H9 (cell line): ENCODE measurements at regions not wholly inside any gene's neighbourhood (a gene's known extent, or its start where the extent isn't known, plus 50 kb on each side); places are given as distances from the start of the nearest gene placed in this dataset.

ENCODE experiments used
- DNase-seq: peaks from one replicate; pipeline ENCODE4 v3.0.0-alpha.2; 2017
- H2AFZ ChIP-seq: one replicate; pipeline ENCODE4 v1.6.1; 2013; ENCODE audit warnings: mild to moderate bottlenecking, low read length, control low read depth, moderate library complexity
- H2AK5ac ChIP-seq: 2 replicates; pipeline ENCODE4 v1.6.1; 2013; ENCODE audit warnings: low read length, control low read depth, mixed read lengths; ENCODE audit not compliant: insufficient read length
- H2BK120ac ChIP-seq: one replicate; pipeline ENCODE4 v1.6.1; 2013; ENCODE audit warnings: low read depth, mild to moderate bottlenecking, low read length, control low read depth, inconsistent platforms; ENCODE audit not compliant: poor library complexity, severe bottlenecking
- H2BK12ac ChIP-seq: 2 replicates; pipeline ENCODE4 v1.6.1; 2013; ENCODE audit warnings: low read length, control low read depth, mixed read lengths, low read depth; ENCODE audit not compliant: insufficient read length
- H2BK15ac ChIP-seq: 2 replicates; pipeline ENCODE4 v1.6.1; 2013; ENCODE audit warnings: low read depth, low read length, control low read depth
- H2BK20ac ChIP-seq: one replicate; pipeline ENCODE4 v1.6.1; 2013; ENCODE audit warnings: low read depth, mild to moderate bottlenecking, low read length, control low read depth, inconsistent platforms; ENCODE audit not compliant: poor library complexity, severe bottlenecking
- H2BK5ac ChIP-seq: 2 replicates; pipeline ENCODE4 v1.6.1; 2013; ENCODE audit warnings: low read length, control low read depth, mixed read lengths; ENCODE audit not compliant: insufficient read length
- H3K14ac ChIP-seq: 2 replicates; pipeline ENCODE4 v1.6.1; 2013; ENCODE audit warnings: low read length, control low read depth; ENCODE audit not compliant: insufficient read depth
- H3K18ac ChIP-seq: 2 replicates; pipeline ENCODE4 v1.6.1; 2013; ENCODE audit warnings: low read depth, mild to moderate bottlenecking, mixed read lengths, low read length, control low read depth; ENCODE audit not compliant: insufficient read length
- H3K23ac ChIP-seq: 2 replicates; pipeline ENCODE4 v1.6.1; 2013; ENCODE audit warnings: low read length, control low read depth, mixed read lengths, low read depth; ENCODE audit not compliant: insufficient read length
- H3K23me2 ChIP-seq: 2 replicates; pipeline ENCODE4 v1.6.1; 2013; ENCODE audit warnings: low read depth, mild to moderate bottlenecking, mixed read lengths, low read length, control low read depth; ENCODE audit not compliant: insufficient read length, poor library complexity, severe bottlenecking
- H3K27ac ChIP-seq: 2 replicates; pipeline ENCODE4 v1.5.1; 2013; ENCODE audit warnings: low read length, control low read depth, mixed read lengths, low read depth; ENCODE audit not compliant: insufficient read length
- H3K27me3 ChIP-seq: 2 replicates; pipeline ENCODE4 v1.6.1; 2013; ENCODE audit warnings: low read length, control low read depth, inconsistent platforms; ENCODE audit not compliant: insufficient read depth
- H3K4ac ChIP-seq: 2 replicates; pipeline ENCODE4 v1.6.1; 2013; ENCODE audit warnings: low read depth, mild to moderate bottlenecking, control low read depth, inconsistent platforms, low read length, moderate library complexity
- H3K4me1 ChIP-seq: 2 replicates; pipeline ENCODE4 v1.6.1; 2013; ENCODE audit warnings: low read length, control low read depth, inconsistent platforms; ENCODE audit not compliant: insufficient read depth
- H3K4me2 ChIP-seq: 2 replicates; pipeline ENCODE4 v1.6.1; 2013; ENCODE audit warnings: low read length, control low read depth, mixed read lengths; ENCODE audit not compliant: insufficient read length, insufficient read depth
- H3K56ac ChIP-seq: 2 replicates; pipeline ENCODE4 v1.6.1; 2013; ENCODE audit warnings: low read depth, mild to moderate bottlenecking, mixed read lengths, low read length, control low read depth; ENCODE audit not compliant: insufficient read length
- H3K79me1 ChIP-seq: 2 replicates; pipeline ENCODE4 v1.6.1; 2013; ENCODE audit warnings: low read depth, mild to moderate bottlenecking, moderate library complexity, low read length, control low read depth, inconsistent platforms; ENCODE audit not compliant: insufficient read depth, poor library complexity, severe bottlenecking
- H3K79me2 ChIP-seq: 2 replicates; pipeline ENCODE4 v1.6.1; 2013; ENCODE audit warnings: low read length, control low read depth, inconsistent platforms; ENCODE audit not compliant: insufficient read depth
- H3K9ac ChIP-seq: 2 replicates; pipeline ENCODE4 v1.6.1; 2013; ENCODE audit warnings: low read length, control low read depth, mixed read lengths; ENCODE audit not compliant: insufficient read length; ENCODE audit errors: extremely low read depth
- H3K9me3 ChIP-seq: one replicate; pipeline ENCODE4 v1.6.1; 2013; ENCODE audit warnings: low read depth, low read length, inconsistent platforms; ENCODE audit not compliant: control insufficient read depth
- H3T11ph ChIP-seq: one replicate; pipeline ENCODE4 v1.6.1; 2013; ENCODE audit warnings: mild to moderate bottlenecking, low read length, control low read depth, inconsistent platforms
- H4K20me1 ChIP-seq: one replicate; pipeline ENCODE4 v1.6.1; 2013; ENCODE audit not compliant: control insufficient read depth, insufficient read length, insufficient read depth
- H4K5ac ChIP-seq: 2 replicates; pipeline ENCODE4 v1.6.1; 2013; ENCODE audit warnings: low read depth, mild to moderate bottlenecking, mixed read lengths, low read length, control low read depth; ENCODE audit not compliant: insufficient read length
- H4K8ac ChIP-seq: replicated peaks from 2 replicates; pipeline ENCODE4 v1.6.1; 2013; ENCODE audit warnings: low read length, control low read depth, mixed read lengths, low read depth; ENCODE audit not compliant: insufficient read length
- H4K91ac ChIP-seq: 2 replicates; pipeline ENCODE4 v1.6.1; 2013; ENCODE audit warnings: low read depth, mild to moderate bottlenecking, moderate library complexity, mixed read lengths, low read length, control low read depth; ENCODE audit not compliant: insufficient read length
- H3K27ac Mint-ChIP-seq, 3 experiments: 2 replicates in 2 of 3; 3 replicates in 1 of 3; pipeline ENCODE4 v1.8.0; 2020 to 2021; ENCODE audit warnings: mixed read lengths in 3 of 3, mild to moderate bottlenecking in 1 of 3, moderate library complexity in 1 of 3
- H3K27me3 Mint-ChIP-seq: 2 replicates; pipeline ENCODE4 v1.8.0; 2021; ENCODE audit warnings: low read depth, mild to moderate bottlenecking, moderate library complexity, mixed read lengths
- H3K36me3 Mint-ChIP-seq, 3 experiments: 2 replicates in 2 of 3; 3 replicates in 1 of 3; pipeline ENCODE4 v1.8.0; 2020 to 2021; ENCODE audit warnings: low read depth in 3 of 3, mixed read lengths in 3 of 3; ENCODE audit not compliant: insufficient read depth in 1 of 3
- H3K4me1 Mint-ChIP-seq, 2 experiments: 2 replicates each; pipeline ENCODE4 v1.8.0; 2020; ENCODE audit warnings: mixed read lengths in 2 of 2
- H3K4me3 Mint-ChIP-seq, 2 experiments: 2 replicates in 1 of 2; 3 replicates in 1 of 2; pipeline ENCODE4 v1.8.0; 2020 to 2021; ENCODE audit warnings: mild to moderate bottlenecking in 2 of 2, mixed read lengths in 2 of 2, moderate library complexity in 1 of 2
- H3K9me3 Mint-ChIP-seq, 2 experiments: 2 replicates in 1 of 2; 3 replicates in 1 of 2; pipeline ENCODE4 v1.8.0; 2020; ENCODE audit warnings: mild to moderate bottlenecking in 2 of 2, mixed read lengths in 2 of 2, moderate library complexity in 1 of 2
- CTCF ChIP-seq: fragments of 200-600 bp; sonication (generic); conservative IDR thresholded peaks from 3 replicates; pipeline ENCODE4 v1.8.0; 2021; ENCODE audit warnings: antibody characterized with exemption, mild to moderate bottlenecking
- WGBS: extraction: QIAGEN DNeasy Blood & Tissue Kit; methylation state at CpG from one replicate; pipeline ENCODE4 v1.1.7; 2013; ENCODE audit warnings: missing lambda C conversion rate, low lambda C conversion rate, mixed read lengths; ENCODE audit not compliant: insufficient read length; ENCODE audit errors: extremely low coverage; 5-methylcytosine and 5-hydroxymethylcytosine counted together

DNA sequence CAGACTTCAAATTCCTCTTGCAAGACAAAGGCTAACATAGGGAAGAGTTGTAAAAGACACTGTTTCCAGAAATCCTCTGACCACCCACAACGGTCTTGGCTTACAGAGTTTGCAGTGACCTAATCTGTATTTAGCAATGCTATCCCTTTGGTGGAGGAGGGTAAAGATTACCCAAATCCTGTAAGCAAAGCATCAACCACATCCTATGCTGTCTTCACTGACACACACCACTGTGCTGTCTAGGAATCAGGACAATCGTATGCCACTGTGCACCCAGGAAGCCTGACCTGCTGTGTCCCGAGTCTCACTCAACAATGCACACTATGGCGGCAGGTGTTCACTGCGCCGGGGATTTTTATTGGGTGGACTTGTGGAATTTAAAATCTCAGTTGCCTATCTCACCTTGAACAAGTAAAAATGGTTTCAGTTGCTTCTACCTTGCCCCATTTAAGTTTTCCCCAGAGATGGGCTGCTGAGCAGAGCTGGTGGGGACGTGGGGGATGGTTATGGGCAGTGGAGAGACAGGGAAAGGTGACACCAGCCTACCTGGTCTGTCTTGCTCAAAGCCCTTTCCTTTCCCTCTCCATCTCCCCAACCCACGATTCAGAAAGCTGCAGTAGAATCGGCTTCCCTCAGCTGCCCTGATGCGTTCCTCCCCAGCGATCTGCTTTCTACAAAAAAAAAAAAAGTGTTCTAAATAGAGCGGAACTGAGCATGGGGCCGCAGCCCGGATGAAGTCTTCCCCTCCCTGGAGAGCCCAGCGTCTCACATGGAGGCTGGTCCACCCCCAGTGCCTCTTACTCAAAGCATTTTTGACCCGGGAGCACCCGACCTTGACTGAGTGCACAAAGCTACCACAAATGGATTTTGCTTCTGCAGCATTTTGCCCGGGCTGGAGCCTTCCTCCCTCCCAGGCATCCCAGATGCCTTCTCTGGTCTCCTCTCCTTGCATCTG is 271.5 kb downstream of the SOX9 start:
- no peak overlapping the region for H2BK15ac ChIP-seq
- DNase-seq = no peak
- H3K9me3 Mint-ChIP-seq = no peaks in the 10 kb centered on the region
- no peak overlapping the region for H2BK120ac ChIP-seq
- H3K4me1 Mint-ChIP-seq = peaks cover 20 to 27% of the 10 kb centered on the region in 2 experiments
- no peak overlapping the region for H2AFZ ChIP-seq
- H3K27ac ChIP-seq = no peak overlapping the region
- no peak overlapping the region for H4K5ac ChIP-seq
- WGBS = no CpG with 5 or more reads among the region's 18 CpGs
- H3K36me3 Mint-ChIP-seq = no peaks in the 10 kb centered on the region
- H3K27ac Mint-ChIP-seq = no peak overlapping the region
- H3K27me3 ChIP-seq = no peaks in the 10 kb centered on the region
- H4K8ac ChIP-seq = no peak overlapping the region
- no peak overlapping the region for H3K9ac ChIP-seq
- H2BK20ac ChIP-seq = no peak overlapping the region
- H4K91ac ChIP-seq = no peak overlapping the region
- no peaks in the 10 kb centered on the region for H3K9me3 ChIP-seq
- H3K79me1 ChIP-seq = no peaks in the 10 kb centered on the region
- H3K4me1 ChIP-seq = no peaks in the 10 kb centered on the region; the same call in 1 of the 2 replicates
- no peaks in the 10 kb centered on the region for H3K79me2 ChIP-seq
- H3K23ac ChIP-seq = no peak overlapping the region
- TF ChIP-seq CTCF = no peak
- H2BK5ac ChIP-seq = no peak overlapping the region
- no peak overlapping the region for H3K14ac ChIP-seq
- no peak overlapping the region for H3K4ac ChIP-seq
- H3K4me3 Mint-ChIP-seq = no peak overlapping the region
- H4K20me1 ChIP-seq = no peaks in the 10 kb centered on the region
- H3K27me3 Mint-ChIP-seq = peaks cover 19% of the 10 kb centered on the region
- H3K18ac ChIP-seq = no peak overlapping the region
- H3T11ph ChIP-seq = no peak overlapping the region
- no peaks in the 10 kb centered on the region for H3K23me2 ChIP-seq
- H2BK12ac ChIP-seq = no peak overlapping the region
- H3K56ac ChIP-seq = no peak overlapping the region
- no peak overlapping the region for H3K4me2 ChIP-seq
- H2AK5ac ChIP-seq = no peak overlapping the region
